HepG2 (cell line): ENCODE measurements at regions not wholly inside any gene's neighbourhood (a gene's known extent, or its start where the extent isn't known, plus 50 kb on each side); places are given as distances from the start of the nearest gene placed in this dataset.
"Not testable (repeated sequence)": the region's sequence is repeated elsewhere in the genome, so short reads cannot be mapped to it uniquely, and the experiment has no call there.

Experiments
- ATAC-seq: fragments of 200-7000 bp; cut with Tn5 transposase; 3 replicates; pipeline ENCODE4 v1.9.1; 2020; ENCODE audit warnings: mild to moderate bottlenecking, moderate library complexity
- BruUV-seq: library from RNA; stranded (reverse); fragments of 400-500 nt; replicated peaks from 2 replicates; lab custom pipeline; 2021; lab: Mats Ljungman, UMichigan
- CTCF ChIA-PET: fragments of 300-600 bp; formaldehyde crosslinking; extraction: SDS; loops from one replicate; lab custom pipeline; 2021; ENCODE audit warnings: low total read pairs, inconsistent platforms, low intra/inter-chr PET ratio; lab: Yijun Ruan, JAX
- POLR2A ChIA-PET: fragments of 350-600 bp; sonication (Branson Sonifier 250); formaldehyde crosslinking; loops from one replicate; lab custom pipeline; 2020; ENCODE audit warnings: antibody characterized with exemption, inconsistent platforms; lab: Yijun Ruan, JAX
- DNase-seq: peaks from one replicate; pipeline ENCODE4 v3.0.0-alpha.2; 2015; ENCODE audit warnings: low spot score
- FAIRE-seq: peaks from 3 replicates; lab custom pipeline; 2011; peaks lifted over from hg19 to GRCh38; lab: Jason Lieb, UNC
- H2AFZ ChIP-seq: one replicate; pipeline ENCODE4 v1.6.1; 2011; ENCODE audit warnings: low read length, inconsistent platforms
- H3K27ac ChIP-seq: fragments of 300-600 bp; 3 replicates; pipeline ENCODE4 v1.8.0; 2011; ENCODE audit warnings: mixed run types, mild to moderate bottlenecking, mixed read lengths, low read length, inconsistent platforms; ENCODE audit not compliant: insufficient read depth; ENCODE audit errors: extremely low read length
- H3K27me3 ChIP-seq, 2 experiments: fragments of 200-600 bp in 1 of 2; 2 replicates in 1 of 2; 3 replicates in 1 of 2; pipeline versions ENCODE4 v1.6.0 to v1.8.0; 2011; ENCODE audit warnings: low read length in 2 of 2, mild to moderate bottlenecking in 2 of 2, moderate library complexity in 2 of 2, inconsistent platforms in 1 of 2; ENCODE audit not compliant: insufficient read depth in 2 of 2, control insufficient read depth in 1 of 2
- H3K36me3 ChIP-seq, 2 experiments: fragments of 200-600 bp in 1 of 2; replicated peaks in 1 of 2; 2 replicates in 1 of 2; 3 replicates in 1 of 2; pipeline versions ENCODE4 v1.5.1 to v1.8.0; 2011; ENCODE audit warnings: low read length in 2 of 2, inconsistent platforms in 1 of 2; ENCODE audit not compliant: insufficient read depth in 2 of 2, control insufficient read depth in 1 of 2
- H3K4me1 ChIP-seq: 2 replicates; pipeline ENCODE4 v1.5.1; 2012; ENCODE audit warnings: low read length, inconsistent platforms; ENCODE audit not compliant: insufficient read depth
- H3K4me2 ChIP-seq: 2 replicates; pipeline ENCODE4 v1.6.0; 2011; ENCODE audit warnings: low read depth, low read length, inconsistent platforms
- H3K4me3 ChIP-seq, 3 experiments: fragments of 200-600 bp in 1 of 3; sonication (generic), shearing (Covaris generic) in 1 of 3; replicated peaks in 1 of 3; 2 replicates each; pipeline ENCODE4 v1.5.1; 2011 to 2016; ENCODE audit warnings: low read length in 3 of 3, inconsistent platforms in 2 of 3, low read depth in 2 of 3, mild to moderate bottlenecking in 2 of 3, control low read depth in 1 of 3, mixed read lengths in 1 of 3; ENCODE audit not compliant: insufficient read depth in 1 of 3
- H3K79me2 ChIP-seq: one replicate; pipeline ENCODE4 v1.6.1; 2011; ENCODE audit warnings: low read length, inconsistent platforms; ENCODE audit not compliant: insufficient read depth
- H3K9ac ChIP-seq: 2 replicates; pipeline ENCODE4 v1.6.0; 2011; ENCODE audit warnings: mild to moderate bottlenecking, low read depth, low read length, inconsistent platforms; ENCODE audit not compliant: insufficient read depth
- H3K9me3 ChIP-seq: 2 replicates; pipeline ENCODE4 v1.5.1; 2012; ENCODE audit warnings: mild to moderate bottlenecking, low read length
- H4K20me1 ChIP-seq: 2 replicates; pipeline ENCODE4 v1.6.0; 2011; ENCODE audit warnings: inconsistent platforms, mild to moderate bottlenecking, low read length, moderate library complexity; ENCODE audit not compliant: insufficient read depth
- TCF7L2 ChIP-seq: IDR thresholded peaks from 2 replicates; pipeline ENCODE4 v1.6.1; 2011; ENCODE audit warnings: mild to moderate bottlenecking, low read depth, low read length, moderate library complexity
- ZNF816 ChIP-seq: sonication (generic); formaldehyde crosslinking; IDR thresholded peaks from 2 replicates; pipeline ENCODE4 v1.8.0; 2022; ENCODE audit warnings: missing genetic modification reagents, mild to moderate bottlenecking, borderline replicate concordance
- WGBS: methylation state at CpG from one replicate; pipeline ENCODE4 v1.1.6; 2017; ENCODE audit warnings: low lambda C conversion rate; 5-methylcytosine and 5-hydroxymethylcytosine counted together
- in situ Hi-C: cut with HindIII; loops from 2 replicates; pipeline ENCODE4 v1.10.0; 2017; ENCODE audit warnings: low pct_unique_long_range_greater_than_20kb; ENCODE audit not compliant: extremely low pct_ligation_motif_present
- intact Hi-C: fragments of 100-400 bp; cut with micrococcal nuclease; formaldehyde crosslinking; loops from one replicate; pipeline ENCODE4 v1.10.0; 2022; ENCODE audit not compliant: unreplicated experiment

DNA sequence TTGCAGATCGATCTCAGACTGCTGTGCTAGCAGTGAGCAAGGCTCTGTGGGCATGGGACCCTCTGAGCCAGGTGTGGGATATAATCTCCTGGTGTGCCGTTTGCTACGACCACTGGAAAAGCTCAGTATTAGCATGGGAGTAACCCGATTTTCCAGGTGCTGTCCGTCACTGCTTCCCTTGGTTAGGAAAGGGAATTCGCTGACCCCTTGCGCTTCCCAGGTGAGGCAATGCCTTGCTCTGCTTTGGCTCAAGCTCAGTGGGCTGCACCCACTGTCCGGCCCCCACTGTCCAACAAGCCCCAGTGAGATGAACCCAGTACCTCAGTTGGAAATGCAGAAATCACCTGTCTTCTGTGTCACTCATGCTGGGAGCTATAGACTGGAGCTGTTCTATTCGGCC lies 155.1 kb upstream of the RXFP2 start:
- intact Hi-C loops, H3K4me1 ChIP-seq, H4K20me1 ChIP-seq, H3K27ac ChIP-seq, H2AFZ ChIP-seq, DNase-seq, H3K9me3 ChIP-seq, H3K4me2 ChIP-seq, ATAC-seq, CTCF ChIA-PET, H3K36me3 ChIP-seq, H3K4me3 ChIP-seq, in situ Hi-C loops, BruUV-seq, H3K27me3 ChIP-seq, POLR2A ChIA-PET, H3K79me2 ChIP-seq, FAIRE-seq, H3K9ac ChIP-seq: not testable (repeated sequence)
- 0% methylated on average over 2 of the region's 9 CpGs for whole genome bisulfite sequencing

DNA sequence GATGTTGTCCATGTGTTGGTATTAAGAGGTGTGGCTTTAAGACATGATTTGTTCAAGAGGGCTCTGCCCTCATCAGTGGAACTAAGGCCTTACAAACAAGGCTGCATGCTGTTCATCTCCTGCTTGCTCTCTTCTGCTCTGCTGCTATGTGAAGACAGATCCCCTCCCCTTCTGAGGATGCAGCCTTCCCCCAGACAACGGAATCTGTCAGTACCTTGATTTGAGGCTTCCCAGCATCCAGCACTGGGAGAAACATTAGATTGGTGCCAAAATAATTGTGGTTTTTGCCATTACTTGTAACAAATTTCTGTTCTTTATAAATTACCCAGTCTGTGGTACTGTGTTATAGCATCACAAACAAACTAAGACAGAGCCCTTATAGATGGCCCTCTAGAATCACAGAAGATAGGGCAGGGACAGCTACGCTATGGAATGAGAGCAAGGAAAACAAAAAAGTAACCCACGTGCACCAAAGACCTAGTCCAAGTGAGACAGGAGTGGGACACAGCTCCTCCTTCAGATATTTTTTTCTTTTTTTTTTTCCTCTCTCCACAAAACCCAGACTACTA lies 151.5 kb upstream of the RXFP2 start:
- CTCF ChIA-PET: no interaction called here
- no peak overlapping the region for H3K27ac ChIP-seq
- BruUV-seq: no TSS peak
- FAIRE-seq (no peak), ATAC-seq (no peak), DNase-seq (no peak)
- H3K4me1 ChIP-seq: no peaks in the 10 kb centered on the region
- TF ChIP-seq TCF7L2 (no peak), ZNF816 (CRISPR knock-in tag) (no peak)
- in situ Hi-C loops (no loop called here), intact Hi-C loops (no loop called here)
- WGBS: 6% methylated on average over 3 of the region's 3 CpGs
- H2AFZ ChIP-seq: no peak overlapping the region
- no peaks in the 10 kb centered on the region for H4K20me1 ChIP-seq
- H3K9me3 ChIP-seq: 0 out of 2 replicates have a peak, but pooled peaks cover 4% of the 10 kb centered on the region
- no peak overlapping the region for H3K4me3 ChIP-seq
- H3K36me3 ChIP-seq: no peaks in the 10 kb centered on the region
- POLR2A ChIA-PET: no interaction called here
- H3K27me3 ChIP-seq: peaks cover 0 to 2% of the 10 kb centered on the region in 2 experiments; a peak in 1 of 5 replicates
- no peak overlapping the region for H3K9ac ChIP-seq
- no peak overlapping the region for H3K4me2 ChIP-seq
- no peaks in the 10 kb centered on the region for H3K79me2 ChIP-seq
